HL-60 (cell line): ENCODE measurements at regions not wholly inside any gene's neighbourhood (a gene's known extent, or its start where the extent isn't known, plus 50 kb on each side); places are given as distances from the start of the nearest gene placed in this dataset.

Source experiments
- DNase-seq, 2 experiments: peaks; one replicate each; pipeline ENCODE4 v3.0.0-alpha.2; 2010 to 2020; ENCODE audit warnings: low read depth in 1 of 2, low spot score in 1 of 2
- H3K27ac ChIP-seq: fragments of 250-450 bp; sonication (Bioruptor Pico); replicated peaks from 2 replicates; pipeline ENCODE4 v1.5.1; 2020; ENCODE audit warnings: mild to moderate bottlenecking, moderate library complexity
- H3K27me3 ChIP-seq: fragments of 250-450 bp; sonication (Bioruptor Pico); 2 replicates; pipeline ENCODE4 v1.5.1; 2021; ENCODE audit warnings: mild to moderate bottlenecking, moderate library complexity; ENCODE audit not compliant: insufficient read depth, poor library complexity, severe bottlenecking
- H3K4me3 ChIP-seq: replicated peaks from 2 replicates; pipeline ENCODE4 v1.5.1; 2011; ENCODE audit warnings: mild to moderate bottlenecking, control low read depth, low read length; ENCODE audit not compliant: insufficient read depth
- GABPA ChIP-seq: IDR thresholded peaks from 2 replicates; pipeline ENCODE4 v1.6.1; 2012; ENCODE audit warnings: low read depth
- POLR2AphosphoS5 ChIP-seq: IDR thresholded peaks from 2 replicates; pipeline ENCODE4 v1.6.1; 2012; ENCODE audit warnings: low read depth
- REST ChIP-seq: IDR thresholded peaks from 2 replicates; pipeline ENCODE4 v1.6.1; 2012; ENCODE audit warnings: low read depth; ENCODE audit not compliant: insufficient replicate concordance
- SPI1 ChIP-seq: IDR thresholded peaks from 2 replicates; pipeline ENCODE4 v1.6.1; 2012; ENCODE audit warnings: low read depth, mild to moderate bottlenecking, borderline replicate concordance
- TF ChIP-seq, protein P1 (sequence below): IDR thresholded peaks from one replicate; pipeline ENCODE4 v1.5.1; 2011; ENCODE audit warnings: low read length, control low read depth, inconsistent platforms; ENCODE audit not compliant: insufficient read depth

DNA sequence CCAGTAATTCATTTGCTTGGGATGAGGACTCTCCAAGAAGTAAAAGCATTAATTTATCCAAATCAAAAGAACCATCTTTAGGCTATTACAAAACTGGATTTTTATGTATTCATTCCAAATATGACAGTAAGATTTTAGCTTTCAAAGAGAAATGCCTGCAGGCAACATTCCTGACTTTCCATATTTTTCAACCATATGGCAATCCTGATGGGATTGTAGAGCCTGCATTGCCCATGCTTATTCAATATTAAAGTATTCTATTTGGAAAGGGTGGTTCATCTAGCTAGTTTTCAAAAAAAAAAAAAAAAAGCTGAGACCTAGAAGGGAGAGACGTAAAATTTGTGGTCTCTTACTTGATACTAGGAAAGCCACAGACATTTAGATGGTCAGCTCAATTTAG lies 1253.7 kb downstream of the LRFN5 start:
- H3K27me3 ChIP-seq, result no peaks in the 10 kb centered on the region
- DNase-seq, result no peak
- no peak overlapping the region for H3K27ac ChIP-seq
- H3K4me3 ChIP-seq, result no peak overlapping the region
- TF ChIP-seq GABPA (no peak), POLR2AphosphoS5 (no peak), REST (no peak), SPI1 (no peak)
- TF ChIP-seq, protein P1, sequence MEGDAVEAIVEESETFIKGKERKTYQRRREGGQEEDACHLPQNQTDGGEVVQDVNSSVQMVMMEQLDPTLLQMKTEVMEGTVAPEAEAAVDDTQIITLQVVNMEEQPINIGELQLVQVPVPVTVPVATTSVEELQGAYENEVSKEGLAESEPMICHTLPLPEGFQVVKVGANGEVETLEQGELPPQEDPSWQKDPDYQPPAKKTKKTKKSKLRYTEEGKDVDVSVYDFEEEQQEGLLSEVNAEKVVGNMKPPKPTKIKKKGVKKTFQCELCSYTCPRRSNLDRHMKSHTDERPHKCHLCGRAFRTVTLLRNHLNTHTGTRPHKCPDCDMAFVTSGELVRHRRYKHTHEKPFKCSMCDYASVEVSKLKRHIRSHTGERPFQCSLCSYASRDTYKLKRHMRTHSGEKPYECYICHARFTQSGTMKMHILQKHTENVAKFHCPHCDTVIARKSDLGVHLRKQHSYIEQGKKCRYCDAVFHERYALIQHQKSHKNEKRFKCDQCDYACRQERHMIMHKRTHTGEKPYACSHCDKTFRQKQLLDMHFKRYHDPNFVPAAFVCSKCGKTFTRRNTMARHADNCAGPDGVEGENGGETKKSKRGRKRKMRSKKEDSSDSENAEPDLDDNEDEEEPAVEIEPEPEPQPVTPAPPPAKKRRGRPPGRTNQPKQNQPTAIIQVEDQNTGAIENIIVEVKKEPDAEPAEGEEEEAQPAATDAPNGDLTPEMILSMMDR, result no peak

GRCh38 chr14:42856106-42856505 lies 1249.4 kb downstream of the LRFN5 start:
- TF ChIP-seq SPI1, result no peak
- Histone ChIP-seq H3K27ac (no peak overlapping the region), H3K27me3 (no peaks in the 10 kb centered on the region), H3K4me3 (no peak overlapping the region)
- DNase-seq, result no peak

DNA sequence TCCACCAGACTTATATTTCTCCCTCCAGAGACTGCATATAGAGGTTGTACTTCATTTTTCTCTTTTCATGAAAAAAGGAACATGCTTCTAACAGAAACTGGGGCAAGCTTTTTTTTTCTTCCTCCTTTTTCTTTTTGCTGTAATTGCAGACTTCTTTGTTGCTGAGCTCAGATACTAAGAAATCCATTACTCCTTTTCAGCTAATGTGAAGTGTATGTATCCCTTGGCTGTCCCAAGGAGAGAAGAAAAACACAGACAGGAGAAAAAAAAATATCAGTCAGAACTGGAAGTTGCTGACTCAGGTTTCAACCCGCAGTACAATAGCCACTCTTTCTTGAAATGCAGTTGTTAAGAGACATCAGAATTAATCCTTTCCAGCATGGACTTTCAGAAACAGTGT lies 1248.4 kb downstream of the LRFN5 start:
- no peak overlapping the region for H3K27ac ChIP-seq
- H3K27me3 ChIP-seq, result no peaks in the 10 kb centered on the region

More for the DNA sequence above, 1248.4 kb downstream of the LRFN5 start:
- no peak overlapping the region for H3K4me3 ChIP-seq
- DNase-seq, result no peak
- TF ChIP-seq GABPA, result no peak
- TF ChIP-seq, protein P1, result no peak
- no peak for TF ChIP-seq REST
